ENCODE measurements at regions not wholly inside any gene's neighbourhood (a gene's known extent, or its start where the extent isn't known, plus 50 kb on each side); places are given as distances from the start of the nearest gene placed in this dataset.

DNA sequence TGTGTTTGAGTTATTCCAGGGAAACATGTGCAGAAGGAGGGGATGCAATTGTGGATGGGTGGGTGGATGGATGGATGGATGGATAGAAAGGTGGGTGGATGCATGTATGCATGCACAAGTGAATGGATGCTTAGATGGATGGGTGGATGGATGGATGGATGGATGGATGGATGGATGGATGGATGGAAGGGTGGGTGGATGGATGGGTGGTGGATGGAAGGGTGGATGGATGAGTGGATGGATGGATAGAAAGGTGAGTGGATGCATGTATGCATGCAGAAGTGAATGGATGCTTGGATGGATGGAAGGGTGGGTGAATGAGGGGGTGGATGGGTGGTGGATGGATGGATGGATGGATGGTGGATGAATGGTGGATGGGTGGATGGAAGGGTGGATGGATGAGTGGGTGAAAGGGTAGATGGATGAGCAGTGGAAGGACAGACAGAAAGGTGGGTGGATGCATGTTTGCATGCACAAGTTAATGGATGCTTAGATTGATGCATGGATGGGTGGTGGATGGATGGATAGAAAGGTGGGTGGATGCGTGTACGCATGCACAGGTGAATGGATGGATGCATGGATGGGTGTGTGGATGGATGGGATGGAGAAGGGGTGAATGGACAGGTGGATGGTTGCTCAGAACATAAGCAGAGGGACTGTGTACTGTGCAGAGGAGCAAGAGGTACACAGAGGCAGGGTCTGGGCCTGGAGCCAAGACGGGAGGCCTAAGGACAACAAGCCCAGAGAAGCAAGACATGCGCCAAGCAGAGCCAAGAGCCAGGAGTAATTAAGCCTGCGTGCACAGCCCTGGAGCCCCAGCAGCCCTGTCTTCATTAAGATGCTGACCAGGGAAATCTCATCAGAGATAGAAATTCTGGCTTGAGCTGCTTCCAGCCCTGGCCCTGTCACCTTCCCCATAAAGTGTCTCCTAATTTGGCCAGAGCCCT lies 84.6 kb upstream of the PPP1R26 start:
- TF ChIP-seq, protein P1, sequence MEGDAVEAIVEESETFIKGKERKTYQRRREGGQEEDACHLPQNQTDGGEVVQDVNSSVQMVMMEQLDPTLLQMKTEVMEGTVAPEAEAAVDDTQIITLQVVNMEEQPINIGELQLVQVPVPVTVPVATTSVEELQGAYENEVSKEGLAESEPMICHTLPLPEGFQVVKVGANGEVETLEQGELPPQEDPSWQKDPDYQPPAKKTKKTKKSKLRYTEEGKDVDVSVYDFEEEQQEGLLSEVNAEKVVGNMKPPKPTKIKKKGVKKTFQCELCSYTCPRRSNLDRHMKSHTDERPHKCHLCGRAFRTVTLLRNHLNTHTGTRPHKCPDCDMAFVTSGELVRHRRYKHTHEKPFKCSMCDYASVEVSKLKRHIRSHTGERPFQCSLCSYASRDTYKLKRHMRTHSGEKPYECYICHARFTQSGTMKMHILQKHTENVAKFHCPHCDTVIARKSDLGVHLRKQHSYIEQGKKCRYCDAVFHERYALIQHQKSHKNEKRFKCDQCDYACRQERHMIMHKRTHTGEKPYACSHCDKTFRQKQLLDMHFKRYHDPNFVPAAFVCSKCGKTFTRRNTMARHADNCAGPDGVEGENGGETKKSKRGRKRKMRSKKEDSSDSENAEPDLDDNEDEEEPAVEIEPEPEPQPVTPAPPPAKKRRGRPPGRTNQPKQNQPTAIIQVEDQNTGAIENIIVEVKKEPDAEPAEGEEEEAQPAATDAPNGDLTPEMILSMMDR (conservative IDR thresholded peaks at IDR 0.05 in 1 of 2, IDR thresholded peaks at IDR 0.05 in 1 of 2; ENCODE audit: low read depth in 1 of 2, low read length in 2 of 2) = no peak
- no peak for TF ChIP-seq EZH2 (IDR thresholded peaks at IDR 0.05; ENCODE audit: low read length, missing control alignments)
